GM21723 (cell line): ENCODE measurements at regions not wholly inside any gene's neighbourhood (a gene's known extent, or its start where the extent isn't known, plus 50 kb on each side); places are given as distances from the start of the nearest gene placed in this dataset.

Experiments used
- ATAC-seq: cut with Tn5 transposase; IDR thresholded peaks from one replicate; pipeline ENCODE4 v1.9.1; 2021; ENCODE audit warnings: mild to moderate bottlenecking, moderate library complexity; ENCODE audit not compliant: unreplicated experiment

- no peak for ATAC-seq
Observed at GRCh38 chr15:47824147-47824546, 106.8 kb downstream of the SEMA6D start.

GRCh38 chr15:47829667-47830066 lies 112.4 kb downstream of the SEMA6D start:
- no peak for ATAC-seq

GRCh38 chr15:47834093-47834492 lies 116.8 kb downstream of the SEMA6D start:
- ATAC-seq, result no peak

GRCh38 chr15:47839233-47839825 lies 122.0 kb downstream of the SEMA6D start:
- no peak for ATAC-seq

GRCh38 chr15:47843124-47843663 lies 125.9 kb downstream of the SEMA6D start:
- ATAC-seq, result no peak

- no peak for ATAC-seq
Observed at GRCh38 chr15:47844437-47844836, 127.1 kb downstream of the SEMA6D start.

- ATAC-seq, result no peak
Observed at GRCh38 chr15:47846128-47846868, 129.0 kb downstream of the SEMA6D start.

GRCh38 chr15:47846876-47847275 lies 129.6 kb downstream of the SEMA6D start:
- ATAC-seq, result no peak

- ATAC-seq, result no peak
Observed at GRCh38 chr15:47856071-47856470, 138.8 kb downstream of the SEMA6D start.

- ATAC-seq, result no peak
Observed at GRCh38 chr15:47857014-47857775, 139.9 kb downstream of the SEMA6D start.

- ATAC-seq, result peak; percentile 51
Observed at GRCh38 chr15:47857776-47858167, 140.5 kb downstream of the SEMA6D start.

- ATAC-seq, result no peak
Observed at GRCh38 chr15:47861111-47861903, 144.0 kb downstream of the SEMA6D start.

- peak; percentile 68 for ATAC-seq
Observed at GRCh38 chr15:47862402-47862801, 145.1 kb downstream of the SEMA6D start.

- no peak for ATAC-seq
Observed at GRCh38 chr15:47866446-47866845, 149.1 kb downstream of the SEMA6D start.

- ATAC-seq, result no peak
Observed at GRCh38 chr15:47870300-47870955, 153.1 kb downstream of the SEMA6D start.

- ATAC-seq, result no peak
Observed at GRCh38 chr15:47870956-47871625, 153.8 kb downstream of the SEMA6D start.

GRCh38 chr15:47872208-47872607 lies 154.9 kb downstream of the SEMA6D start:
- no peak for ATAC-seq

GRCh38 chr15:47872869-47873432 lies 155.6 kb downstream of the SEMA6D start:
- no peak for ATAC-seq

GRCh38 chr15:47876986-47877385 lies 159.7 kb downstream of the SEMA6D start:
- no peak for ATAC-seq
